ENCODE measurements at regions not wholly inside any gene's neighbourhood (a gene's known extent, or its start where the extent isn't known, plus 50 kb on each side); places are given as distances from the start of the nearest gene placed in this dataset.

- no peak for TF ChIP-seq EZH2phosphoT487 (conservative IDR thresholded peaks at IDR 0.05; ENCODE audit: low read length)
- TF ChIP-seq CTCF (IDR thresholded peaks at IDR 0.05; ENCODE audit: insufficient read depth, low read length, poor library complexity, severe bottlenecking): no peak
Measured at GRCh38 chr9:82608487-82608886, 454.5 kb downstream of the RASEF start.
